ENCODE measurements at regions not wholly inside any gene's neighbourhood (a gene's known extent, or its start where the extent isn't known, plus 50 kb on each side); places are given as distances from the start of the nearest gene placed in this dataset.
"Not testable (repeated sequence)": the region's sequence is repeated elsewhere in the genome, so short reads cannot be mapped to it uniquely, and the experiment has no call there.

GRCh38 chr2:111579500-111580134, 304.4 kb downstream of the ANAPC1 start:
- TF ChIP-seq CTCF, POLR2AphosphoS5, EP300 (IDR thresholded peaks at IDR 0.05): not testable (repeated sequence)

All from sigmoid colon (tissue), 4 donors.